Epithelial cell of proximal tubule (primary cell): ENCODE measurements at regions not wholly inside any gene's neighbourhood (a gene's known extent, or its start where the extent isn't known, plus 50 kb on each side); places are given as distances from the start of the nearest gene placed in this dataset.

Experiments
- DNase-seq: peaks from one replicate; pipeline ENCODE4 v3.0.0-alpha.2; 2011; ENCODE audit warnings: low read depth
- H3K4me3 ChIP-seq: 2 replicates; pipeline ENCODE4 v1.5.1; 2011; ENCODE audit warnings: low read depth, mild to moderate bottlenecking, low read length
- CTCF ChIP-seq: conservative IDR thresholded peaks from 2 replicates; pipeline ENCODE4 v1.5.1; 2012; ENCODE audit warnings: low read depth, mild to moderate bottlenecking, low read length

GRCh38 chr14:58833634-58834378 is 196.0 kb downstream of the DACT1 start:
- no peak for TF ChIP-seq CTCF
- no peak for DNase-seq
- no peak overlapping the region for H3K4me3 ChIP-seq

- no peak for TF ChIP-seq CTCF
- DNase-seq = no peak
- no peak overlapping the region for H3K4me3 ChIP-seq
Observed at GRCh38 chr14:58836303-58836974, 198.7 kb downstream of the DACT1 start.

- DNase-seq = no peak
- TF ChIP-seq CTCF = no peak
- H3K4me3 ChIP-seq = no peak overlapping the region
Observed at GRCh38 chr14:58839233-58839632, 201.5 kb downstream of the DACT1 start.

GRCh38 chr14:58844544-58844943 is 206.8 kb downstream of the DACT1 start:
- TF ChIP-seq CTCF = no peak
- H3K4me3 ChIP-seq = no peak overlapping the region
- no peak for DNase-seq

GRCh38 chr14:58846682-58847465 is 209.1 kb downstream of the DACT1 start:
- no peak for DNase-seq
- no peak overlapping the region for H3K4me3 ChIP-seq
- no peak for TF ChIP-seq CTCF

GRCh38 chr14:58848365-58848764 is 210.6 kb downstream of the DACT1 start:
- no peak for DNase-seq
- no peak for TF ChIP-seq CTCF
- H3K4me3 ChIP-seq = no peak overlapping the region
